Esophagus mucosa (tissue), 1 donor: ENCODE measurements at regions not wholly inside any gene's neighbourhood (a gene's known extent, or its start where the extent isn't known, plus 50 kb on each side); places are given as distances from the start of the nearest gene placed in this dataset.

Source experiments
- ATAC-seq: fragments of 200-7000 bp; cut with Tn5 transposase; one replicate; pipeline ENCODE4 v1.9.1; 2020
- donor health status: DM: yes; HTN: yes; CAD: no.

DNA sequence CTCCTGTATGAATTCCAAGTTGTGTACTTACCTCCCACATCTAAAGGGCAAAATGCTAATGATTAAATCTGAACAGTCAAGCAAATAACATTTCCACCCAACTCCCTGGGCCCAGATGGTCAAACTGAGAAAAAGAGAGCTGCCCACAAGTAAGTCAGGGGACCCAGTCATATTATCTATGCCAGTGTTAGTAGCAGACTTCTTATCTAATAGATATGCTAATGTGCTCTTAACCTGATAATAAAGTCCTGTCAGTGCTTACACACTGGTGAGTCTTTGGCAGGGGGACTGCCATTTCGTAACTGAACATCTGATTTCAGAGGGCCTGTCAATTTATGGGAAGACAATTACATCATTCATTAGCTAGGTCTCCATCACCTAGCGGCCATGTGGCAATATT lies 292.3 kb upstream of the WWC1 start:
- no peak for ATAC-seq

DNA sequence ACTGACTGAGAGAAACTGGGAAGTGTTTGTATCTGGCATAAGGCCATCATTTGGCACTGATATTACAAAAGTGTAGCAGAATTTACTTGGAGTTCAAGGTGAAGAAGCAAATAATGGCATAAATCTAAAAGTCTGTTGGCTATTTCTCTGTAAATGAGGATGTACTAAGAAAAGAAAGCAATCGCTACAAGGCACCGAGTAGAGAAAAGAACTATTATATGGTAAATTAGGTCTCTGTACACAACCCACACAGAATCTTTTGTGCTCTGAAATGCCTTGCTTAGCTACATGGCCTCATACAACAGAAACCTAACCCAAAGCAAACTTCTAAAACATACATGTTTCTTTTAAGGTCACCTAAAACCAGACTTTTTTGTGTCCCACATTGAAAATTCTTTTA lies 290.1 kb upstream of the WWC1 start:
- no peak for ATAC-seq

DNA sequence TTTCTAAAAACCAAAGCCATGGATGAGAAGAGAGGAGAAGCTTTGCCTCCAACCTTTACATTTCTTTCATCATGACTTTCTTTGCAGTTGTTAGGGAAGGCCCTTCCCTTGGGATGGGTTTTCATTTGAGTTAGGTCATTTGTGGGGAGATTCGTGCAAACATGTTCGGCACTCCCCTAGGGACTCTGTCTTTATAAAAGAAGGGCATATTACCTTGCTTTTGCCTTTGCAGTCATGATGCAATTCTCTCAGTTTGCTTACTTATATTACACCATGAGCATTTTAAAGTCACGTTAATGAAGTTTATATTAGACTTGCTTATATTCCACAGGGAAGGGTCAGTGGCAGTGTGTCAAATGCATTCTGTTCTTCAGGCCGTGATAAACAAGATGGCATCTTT lies 289.3 kb upstream of the WWC1 start:
- ATAC-seq = peak; percentile 56

DNA sequence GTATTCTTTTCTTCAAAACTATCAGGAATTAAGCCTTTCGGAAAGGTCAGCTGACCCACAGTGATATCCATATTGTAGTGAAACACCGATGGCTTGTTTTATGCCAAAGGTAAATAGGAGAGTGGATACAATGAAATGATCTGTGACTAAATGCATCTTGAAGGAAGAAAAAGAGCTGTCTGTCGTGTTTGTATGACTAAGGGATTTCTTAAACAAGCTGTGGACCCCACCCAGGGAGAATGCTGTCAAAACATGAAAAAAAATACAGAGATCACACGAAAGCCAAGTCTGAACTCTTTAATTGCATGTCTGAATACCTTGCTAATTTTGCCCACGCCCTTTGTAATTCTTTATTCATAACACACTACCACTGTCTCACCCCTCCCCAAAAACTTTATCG lies 286.4 kb upstream of the WWC1 start:
- ATAC-seq = peak; percentile 58

DNA sequence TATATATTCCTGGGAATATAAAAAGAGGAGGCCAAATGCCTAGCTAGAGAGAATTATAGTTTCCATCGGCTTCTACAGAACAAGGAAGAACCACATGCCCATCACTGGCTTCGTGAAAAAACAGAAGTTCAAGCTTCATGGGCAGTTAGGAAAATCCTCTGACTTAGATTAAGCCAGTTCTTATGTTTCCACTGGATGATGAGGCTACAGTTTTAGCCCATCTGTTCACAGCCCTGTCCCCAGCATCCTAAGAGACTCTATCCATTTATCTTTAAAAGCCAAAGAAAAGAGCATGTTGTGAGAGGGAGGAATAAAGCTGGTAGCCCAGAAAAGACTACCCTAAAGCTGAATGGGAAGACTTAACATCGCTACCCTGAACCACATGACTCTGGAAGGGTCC lies 285.5 kb upstream of the WWC1 start:
- no peak for ATAC-seq

DNA sequence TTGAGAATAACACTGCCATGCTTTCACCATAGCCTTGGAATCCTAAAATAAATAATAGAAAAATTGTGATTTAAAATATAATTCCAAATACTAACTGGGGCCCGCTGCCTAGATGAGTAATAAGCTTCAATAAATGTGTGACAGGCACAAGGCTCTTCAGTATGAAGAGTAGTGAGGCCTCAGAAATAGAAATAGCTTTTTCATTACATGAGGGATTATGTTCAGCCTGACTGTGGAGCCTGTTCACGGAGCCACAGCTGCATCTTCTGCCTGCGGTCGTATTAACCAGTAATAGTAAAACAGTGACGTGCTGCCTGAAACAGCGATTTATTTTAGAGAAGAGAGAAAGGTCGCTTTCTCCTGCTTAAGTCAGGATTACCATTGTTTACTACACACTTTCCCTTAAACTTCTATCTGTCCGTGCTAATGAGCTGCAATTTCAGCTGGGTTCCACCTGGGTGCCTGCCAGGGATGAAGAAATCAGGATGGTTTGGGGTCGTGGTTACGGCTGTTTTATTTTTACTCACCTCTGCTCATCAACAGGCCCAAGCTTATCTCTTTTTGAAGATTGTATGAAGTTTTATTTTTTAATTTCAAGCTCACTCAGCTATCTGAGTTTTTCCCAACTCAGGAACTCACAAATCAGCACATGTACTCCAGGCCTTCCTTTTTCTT lies 284.9 kb upstream of the WWC1 start:
- ATAC-seq = no peak

DNA sequence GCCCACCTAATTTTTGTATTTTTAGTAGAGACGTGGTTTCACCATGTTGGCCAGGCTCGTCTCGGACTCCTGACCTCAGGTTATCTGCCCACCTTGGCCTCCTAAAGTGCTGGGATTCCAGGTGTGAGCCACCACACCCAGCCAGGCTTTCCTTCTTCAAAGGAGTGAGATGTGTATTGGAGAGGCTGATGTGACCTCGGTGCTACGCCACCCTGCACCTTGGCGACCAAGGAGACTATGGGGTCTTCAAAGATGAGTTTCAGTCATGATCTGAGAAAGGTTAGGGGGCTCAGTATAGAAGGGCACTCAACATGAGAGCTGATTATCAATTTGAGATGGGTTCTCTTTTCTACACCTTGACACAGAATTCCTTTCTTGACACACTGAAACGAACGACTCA lies 284.2 kb upstream of the WWC1 start:
- no peak for ATAC-seq

DNA sequence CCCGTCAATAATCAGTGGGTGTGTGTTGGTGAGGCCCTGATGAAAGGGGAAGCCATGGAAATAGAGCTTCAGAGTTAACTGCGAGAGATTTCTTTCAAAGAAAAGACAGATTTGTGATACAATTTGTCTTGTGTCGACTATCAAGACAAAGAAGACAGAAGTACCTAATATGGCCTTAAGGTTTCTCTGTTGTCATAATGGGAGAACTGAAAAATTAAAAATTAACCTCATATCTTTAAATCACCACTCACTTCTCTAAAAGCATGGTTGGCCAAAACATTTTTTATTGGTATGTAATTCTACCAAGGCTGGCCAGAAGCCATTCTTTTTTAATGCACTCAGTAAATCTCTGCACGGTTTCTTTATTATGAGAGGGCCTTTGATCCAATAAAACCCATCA lies 282.9 kb upstream of the WWC1 start:
- ATAC-seq = no peak

DNA sequence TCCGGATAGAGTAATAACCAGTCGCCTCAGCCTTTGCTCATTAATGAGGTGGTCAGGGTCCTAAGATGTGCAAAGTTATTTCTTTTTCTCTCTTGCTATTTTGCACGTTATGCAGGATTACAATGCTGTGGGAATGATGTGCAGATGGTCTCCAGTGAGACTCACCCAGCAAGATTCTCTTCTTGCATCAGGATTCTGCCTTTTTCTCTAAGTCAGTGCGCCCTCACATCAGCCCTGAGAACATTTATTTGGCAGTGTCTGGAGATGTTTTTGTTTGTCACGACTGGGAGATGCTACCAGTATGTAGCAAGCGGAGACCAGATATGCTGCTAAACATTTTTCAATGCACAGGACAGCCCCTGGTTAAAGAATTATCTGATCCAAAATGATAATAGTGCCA lies 280.3 kb upstream of the WWC1 start:
- ATAC-seq = no peak

DNA sequence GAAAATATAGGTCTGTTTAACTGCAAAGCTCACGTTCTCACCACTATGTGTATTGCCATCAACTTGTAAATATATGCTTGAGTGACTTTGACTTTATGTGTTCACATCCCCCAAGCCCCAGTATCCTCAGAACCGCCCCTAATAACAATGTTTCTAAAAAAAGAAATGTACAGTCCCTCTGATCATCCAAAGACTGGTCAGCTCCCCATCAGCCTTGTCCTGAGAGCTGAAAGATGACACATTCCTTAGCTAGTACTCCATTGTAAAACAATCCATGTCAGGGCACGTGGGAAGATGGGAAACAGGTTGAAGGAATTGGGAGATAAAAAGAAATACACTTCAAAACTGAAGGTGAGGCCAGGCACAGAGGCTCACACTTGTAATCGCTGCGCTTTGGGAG lies 279.4 kb upstream of the WWC1 start:
- no peak for ATAC-seq

DNA sequence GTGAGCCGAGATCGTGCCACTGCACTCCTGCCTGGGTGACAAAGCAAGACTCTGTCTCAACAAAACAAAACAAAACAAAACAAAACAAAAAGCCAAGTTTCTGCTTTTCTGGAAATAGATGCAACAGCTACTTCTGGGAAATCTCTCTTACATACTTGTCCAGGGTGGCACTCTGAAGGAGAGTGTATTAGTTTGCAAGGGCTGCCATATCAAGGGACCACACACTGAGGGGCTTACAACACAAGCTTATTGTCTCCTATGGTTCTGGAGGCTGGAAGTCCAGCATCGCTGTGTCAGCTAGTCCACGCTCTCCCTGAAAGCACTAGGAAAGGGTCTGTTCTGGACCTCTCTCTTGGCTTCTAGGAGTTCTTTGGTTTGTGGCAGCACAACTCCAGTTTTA lies 277.9 kb upstream of the WWC1 start:
- ATAC-seq = no peak

DNA sequence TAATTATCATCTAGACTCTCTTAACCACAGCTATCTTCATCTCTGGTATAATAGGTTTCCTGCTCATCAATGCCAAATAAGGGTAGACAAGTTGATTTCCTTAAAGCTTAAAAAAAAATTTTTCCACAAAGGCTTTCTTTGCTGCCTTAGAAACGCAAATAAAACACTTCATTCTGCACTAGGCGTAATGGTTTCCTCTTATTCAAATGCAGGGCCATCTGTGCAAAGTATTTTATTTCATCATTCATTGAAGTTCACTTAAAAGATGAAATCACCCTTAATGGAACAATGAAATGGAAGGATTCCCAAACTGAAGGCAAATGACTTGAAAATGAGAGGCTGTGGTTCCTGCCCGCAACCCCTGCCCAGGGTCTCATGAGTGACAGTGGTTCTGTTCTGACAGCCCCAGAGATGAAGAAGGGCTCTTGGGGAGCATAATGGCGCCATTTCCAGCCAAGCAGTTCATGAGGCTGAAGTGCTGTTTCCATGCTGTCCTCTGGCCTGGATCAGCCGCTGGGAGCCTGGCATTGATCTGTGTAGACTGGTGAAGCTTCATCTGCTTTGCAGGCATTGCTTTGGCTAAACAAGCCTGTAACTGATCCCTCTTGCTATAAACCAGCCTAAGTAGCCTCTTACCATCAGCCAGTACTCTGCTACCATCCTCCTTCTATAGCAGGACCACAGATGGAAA lies 276.9 kb upstream of the WWC1 start:
- no peak for ATAC-seq

DNA sequence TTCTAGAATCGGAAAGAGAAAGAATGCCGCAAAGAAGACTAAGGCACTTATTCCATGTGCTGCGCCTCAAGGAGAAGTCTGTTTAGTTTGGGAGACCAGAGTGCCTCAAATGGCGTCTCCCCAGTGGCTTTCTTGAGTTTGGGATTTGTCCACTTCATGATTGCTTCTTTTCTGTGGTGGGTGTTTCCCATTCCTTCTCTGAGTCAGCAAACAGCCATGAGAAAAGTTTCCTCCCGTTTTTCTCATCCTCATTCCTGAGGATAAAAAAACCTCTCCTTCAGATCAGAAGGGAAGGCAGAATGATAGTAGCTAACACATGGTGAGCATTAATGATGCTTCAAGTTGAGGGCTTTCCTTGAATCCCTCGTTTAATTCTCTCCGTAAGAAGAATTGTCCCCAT lies 275.9 kb upstream of the WWC1 start:
- no peak for ATAC-seq

DNA sequence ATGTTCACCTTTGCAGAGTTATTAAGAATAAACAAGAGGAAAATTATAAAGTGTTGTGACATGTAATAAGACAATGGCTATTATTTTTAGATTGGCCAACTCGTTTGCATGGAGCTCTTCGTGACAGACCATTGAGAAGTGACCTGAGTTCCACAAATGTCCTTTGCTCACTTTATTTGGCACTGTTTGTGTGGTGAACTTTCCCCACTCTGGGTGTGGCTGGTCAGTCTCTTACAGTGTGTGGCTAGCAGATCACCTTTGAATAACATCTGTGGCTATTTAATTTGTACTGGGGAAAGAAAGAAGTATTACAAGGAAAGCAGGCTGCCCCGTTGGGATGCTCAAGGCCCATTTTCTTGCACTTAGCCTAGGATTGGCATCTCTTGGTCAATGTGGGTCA lies 274.1 kb upstream of the WWC1 start:
- no peak for ATAC-seq

DNA sequence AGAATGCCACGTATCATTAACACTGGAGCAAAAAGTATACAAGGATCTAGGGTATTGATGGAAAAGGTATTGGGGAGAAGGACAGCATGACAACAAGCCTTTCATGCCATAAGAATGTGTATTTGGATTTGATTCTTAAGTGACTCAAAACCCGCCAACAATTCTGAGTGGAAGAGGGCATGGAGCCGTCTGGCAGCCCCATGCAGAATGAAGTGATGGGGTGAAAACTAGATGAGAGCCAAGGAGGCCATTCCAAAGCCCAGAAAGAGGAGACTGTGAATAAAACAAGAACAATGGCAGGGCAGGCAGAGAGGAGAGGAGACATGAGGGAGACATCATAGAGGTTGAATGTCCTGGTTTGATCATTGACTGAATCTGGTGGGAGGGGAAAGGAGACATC lies 272.3 kb upstream of the WWC1 start:
- ATAC-seq = no peak

DNA sequence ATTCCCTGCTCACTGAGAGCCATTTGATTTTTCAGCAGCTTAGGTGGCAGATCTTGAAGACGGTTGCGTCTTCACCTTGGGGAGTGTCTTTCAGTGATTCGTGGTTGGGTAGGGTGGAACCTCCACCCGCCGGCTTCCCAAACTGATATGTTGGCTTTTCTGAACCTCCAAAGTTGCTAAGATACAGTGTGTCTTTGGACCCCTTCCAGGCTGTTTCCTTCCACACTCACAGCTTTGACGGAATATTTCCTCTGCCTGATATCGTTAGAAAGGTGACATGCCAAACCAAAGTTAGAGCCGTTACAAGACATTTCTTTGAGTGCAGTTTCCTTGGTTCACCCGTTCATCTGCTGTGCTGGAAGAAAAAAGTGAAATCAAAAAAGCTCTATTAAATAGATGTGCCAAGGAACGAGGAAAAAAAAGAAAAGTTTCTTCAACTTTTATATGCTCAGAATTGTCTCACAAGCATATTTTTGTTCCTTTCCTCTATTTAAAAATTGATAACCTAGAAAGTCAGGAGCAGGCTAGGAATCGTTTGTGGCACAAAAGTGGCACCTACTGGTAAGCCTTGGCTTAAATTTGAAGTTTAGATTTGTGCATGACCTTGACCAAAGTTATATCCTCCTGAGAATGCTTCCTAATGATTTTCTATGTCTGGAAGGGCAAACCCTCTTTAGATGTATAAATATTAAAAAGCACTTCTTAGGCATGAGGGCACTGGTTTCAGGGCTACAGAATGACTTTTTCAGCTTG lies 270.7 kb upstream of the WWC1 start:
- no peak for ATAC-seq

DNA sequence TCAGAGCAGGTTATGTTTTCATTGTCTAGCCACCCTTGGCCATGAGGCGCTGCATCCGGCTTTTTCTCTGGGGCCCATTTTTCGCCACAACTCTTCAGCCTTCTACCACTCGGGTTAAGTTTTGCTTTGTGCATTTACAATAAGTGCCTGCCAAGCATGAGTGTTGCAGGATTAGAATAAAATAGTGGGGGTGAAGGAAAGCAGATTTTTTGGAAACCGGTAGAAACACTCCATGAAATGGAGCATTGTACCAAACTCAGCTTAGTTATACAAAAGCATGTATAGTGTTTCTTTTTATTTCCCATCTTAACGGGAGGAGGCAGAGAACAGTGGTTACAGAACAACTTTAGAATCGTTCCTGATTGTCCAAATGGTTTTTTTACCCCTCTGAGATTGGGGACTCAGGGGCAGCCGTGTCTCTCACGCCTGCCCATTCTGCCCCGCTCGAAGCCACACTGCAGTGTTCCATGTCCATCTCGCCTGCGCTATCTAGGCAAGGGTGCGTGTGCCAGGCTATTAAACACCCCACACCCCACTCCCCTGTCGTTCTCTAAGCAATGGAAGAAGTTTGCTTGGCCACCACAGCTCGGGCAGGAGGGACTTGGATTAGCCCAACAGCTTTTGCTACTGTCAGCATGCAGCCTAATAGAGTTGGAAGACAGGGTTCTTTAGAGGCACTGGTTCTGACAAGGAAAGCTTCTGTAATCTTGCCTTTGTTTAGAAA lies 268.8 kb upstream of the WWC1 start:
- no peak for ATAC-seq

DNA sequence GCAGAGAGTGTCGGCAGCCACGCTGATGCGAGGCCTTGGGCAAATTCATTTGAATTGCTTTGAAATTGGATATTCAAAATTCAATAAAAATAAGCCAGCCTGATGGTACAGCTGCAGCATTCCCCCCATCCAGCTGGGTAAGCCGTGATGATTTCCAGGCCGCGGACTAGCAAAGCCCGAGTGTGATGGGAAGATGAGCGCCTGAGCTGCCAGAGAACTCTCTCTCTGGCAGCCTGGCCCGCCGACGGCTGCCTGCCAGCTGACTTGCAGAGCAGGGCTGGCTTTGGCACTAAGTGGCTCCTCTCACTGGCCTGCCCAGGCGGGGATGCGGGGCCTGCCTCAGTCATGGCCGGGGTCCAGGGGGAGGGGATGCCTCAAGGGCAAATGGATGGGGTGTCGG lies 268.3 kb upstream of the WWC1 start:
- ATAC-seq = peak; percentile 57

DNA sequence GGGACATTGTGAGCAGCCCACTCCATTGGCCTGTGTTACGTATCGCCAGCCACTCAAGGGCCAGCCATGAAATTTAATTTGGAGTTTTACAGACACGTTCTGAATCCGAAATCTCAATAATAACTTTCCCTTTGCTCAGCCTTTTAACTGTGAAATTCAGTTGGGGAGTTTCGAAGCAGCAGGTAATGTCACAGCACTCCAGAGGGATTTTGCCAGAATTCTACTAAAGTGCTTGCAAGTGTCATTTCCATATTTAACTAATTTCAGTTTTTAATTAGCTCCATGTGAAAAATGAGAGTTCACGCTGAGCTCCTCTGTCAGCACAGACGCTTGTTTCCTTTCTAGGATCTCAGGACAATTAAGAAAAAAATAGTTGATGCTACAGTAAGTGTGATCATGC lies 267.1 kb upstream of the WWC1 start:
- ATAC-seq = no peak

DNA sequence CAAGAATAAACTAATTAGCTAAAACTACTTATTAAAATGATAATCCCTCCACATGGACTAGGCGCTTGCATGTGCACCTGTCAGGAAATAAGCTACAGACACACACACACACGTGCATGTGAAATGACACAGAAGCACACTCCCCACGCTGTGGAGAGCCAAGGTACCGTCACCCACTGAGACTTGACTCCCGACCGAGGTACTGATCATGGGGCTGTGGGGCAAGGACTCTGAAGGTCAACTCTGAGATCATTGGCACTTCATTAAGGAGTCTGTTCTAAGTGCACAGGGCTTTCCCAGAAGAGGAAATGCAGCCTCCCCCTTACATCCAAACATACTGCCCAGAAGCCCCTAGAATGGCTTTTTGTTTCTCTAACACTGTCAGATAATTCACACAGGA lies 264.4 kb upstream of the WWC1 start:
- no peak for ATAC-seq

DNA sequence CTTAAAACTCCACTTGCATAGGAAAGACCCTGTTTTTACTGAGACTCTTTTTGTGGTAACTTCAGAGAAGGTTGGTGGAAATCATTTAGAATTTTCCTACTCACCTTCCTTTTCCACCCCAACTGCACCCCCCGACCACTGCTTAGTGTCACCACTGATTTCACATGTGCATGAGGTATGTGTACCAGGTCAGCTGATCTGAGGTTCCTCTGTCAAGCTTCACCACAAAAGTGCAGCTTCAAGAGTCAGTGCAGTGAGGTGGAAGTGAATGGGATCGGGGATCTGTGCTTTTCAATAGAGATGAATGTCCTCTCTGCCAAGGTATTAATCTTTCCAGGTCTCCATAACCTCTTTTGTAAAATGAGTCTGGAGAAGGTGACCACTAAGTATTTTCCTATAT lies 260.5 kb upstream of the WWC1 start:
- no peak for ATAC-seq

DNA sequence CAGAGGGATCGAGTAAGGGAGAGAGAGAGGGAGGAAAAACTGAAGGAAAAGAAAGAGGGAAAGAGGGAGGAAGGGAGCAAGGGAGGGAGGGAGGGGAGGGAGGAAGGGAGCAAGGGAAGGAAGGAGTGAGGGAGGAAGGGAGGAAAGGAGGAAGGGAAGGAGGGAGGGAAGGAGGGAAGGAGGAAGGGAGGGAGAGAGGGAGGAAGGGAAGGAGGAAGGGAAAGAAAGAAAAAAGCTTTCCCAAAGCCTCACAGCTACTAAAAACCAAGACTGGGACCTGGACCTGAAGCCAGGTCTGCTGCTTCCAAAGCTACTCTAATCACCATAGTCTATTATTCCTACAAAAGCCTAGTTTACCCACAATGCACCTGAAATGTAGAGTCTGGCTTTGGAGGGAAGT lies 259.8 kb upstream of the WWC1 start:
- no peak for ATAC-seq

DNA sequence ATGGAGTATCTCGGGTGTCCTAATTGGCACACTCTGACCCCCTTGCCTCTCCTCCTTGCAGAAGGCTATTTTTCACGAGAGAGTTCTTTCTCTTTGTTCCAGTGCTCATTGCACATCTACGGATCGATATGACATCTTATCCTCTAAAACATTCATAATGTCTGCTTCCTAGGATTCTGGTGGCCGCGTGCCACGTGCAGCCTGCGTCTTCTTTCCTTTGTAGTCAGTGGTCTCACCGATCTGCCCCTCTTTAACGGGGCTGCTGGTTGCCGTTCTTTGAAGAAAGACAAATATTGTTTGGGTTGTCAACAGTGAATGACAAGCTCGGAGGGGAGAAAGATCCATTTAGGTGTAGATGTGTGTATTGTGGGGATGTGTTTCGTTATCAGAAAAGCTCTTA lies 252.4 kb upstream of the WWC1 start:
- ATAC-seq = no peak
